Lower lobe of right lung (tissue), 2 donors: ENCODE measurements at regions not wholly inside any gene's neighbourhood (a gene's known extent, or its start where the extent isn't known, plus 50 kb on each side); places are given as distances from the start of the nearest gene placed in this dataset.

Experiments used
- ATAC-seq, 2 donors: fragments of 200-7000 bp; cut with Tn5 transposase; one replicate each; pipeline ENCODE4 v1.9.1; 2020 to 2022; ENCODE audit warnings: mild to moderate bottlenecking in 2 of 2, moderate library complexity in 2 of 2
- DNase-seq: peaks from one replicate; pipeline ENCODE4 v3.0.0-alpha.2; 2020
- H3K27ac ChIP-seq: fragments of 200-600 bp; one replicate; pipeline ENCODE4 v1.8.0; 2022
- H3K27me3 ChIP-seq: fragments of 200-600 bp; one replicate; pipeline ENCODE4 v1.8.0; 2022; ENCODE audit warnings: low read depth
- H3K36me3 ChIP-seq: fragments of 200-600 bp; one replicate; pipeline ENCODE4 v1.8.0; 2022; ENCODE audit warnings: mild to moderate bottlenecking
- H3K4me1 ChIP-seq: fragments of 200-600 bp; one replicate; pipeline ENCODE4 v1.8.0; 2022
- H3K4me3 ChIP-seq: fragments of 200-600 bp; one replicate; pipeline ENCODE4 v1.8.0; 2022; ENCODE audit warnings: mild to moderate bottlenecking
- H3K9me3 ChIP-seq: fragments of 200-600 bp; one replicate; pipeline ENCODE4 v1.8.0; 2022
- CTCF ChIP-seq: fragments of 200-600 bp; IDR thresholded peaks from one replicate; pipeline ENCODE4 v1.8.0; 2022; ENCODE audit warnings: antibody characterized with exemption, mild to moderate bottlenecking
- intact Hi-C: fragments of 100-400 bp; cut with DNase I; formaldehyde crosslinking; loops from one replicate; pipeline ENCODE4 v1.11.0; 2022
- donor health status: DM: no; HTN: yes; CAD: no; lungs with severe emphysema.

GRCh38 chr3:127088511-127089351 lies 104.2 kb upstream of the PRR23E start:
- intact Hi-C loops, result no loop called here
- Histone ChIP-seq H3K4me1 (no peaks in the 10 kb centered on the region), H3K9me3 (no peaks in the 10 kb centered on the region), H3K27me3 (no peaks in the 10 kb centered on the region), H3K27ac (no peak overlapping the region), H3K36me3 (no peaks in the 10 kb centered on the region), H3K4me3 (no peak overlapping the region)
- no peak for ATAC-seq
- no peak for DNase-seq
- TF ChIP-seq CTCF, result no peak

- intact Hi-C loops, result no loop called here
- ATAC-seq, result no peak
These were observed 103.3 kb upstream of the PRR23E start for GRCh38 chr3:127089486-127090145.

GRCh38 chr3:127090218-127091160 lies 102.4 kb upstream of the PRR23E start:
- intact Hi-C loops, result no loop called here

More at GRCh38 chr3:127089486-127090145, 103.3 kb upstream of the PRR23E start:
- Histone ChIP-seq H3K9me3 (no peaks in the 10 kb centered on the region), H3K36me3 (no peaks in the 10 kb centered on the region), H3K27ac (no peak overlapping the region), H3K4me3 (no peak overlapping the region), H3K4me1 (no peaks in the 10 kb centered on the region), H3K27me3 (no peaks in the 10 kb centered on the region)
- TF ChIP-seq CTCF, result no peak
- DNase-seq, result no peak

GRCh38 chr3:127091376-127091775 lies 101.6 kb upstream of the PRR23E start:
- ATAC-seq (no peak), DNase-seq (no peak)
- H3K27ac ChIP-seq, result no peak overlapping the region
- H3K4me1 ChIP-seq, result no peaks in the 10 kb centered on the region
- intact Hi-C loops, result no loop called here
- no peaks in the 10 kb centered on the region for H3K27me3 ChIP-seq
- H3K4me3 ChIP-seq, result no peak overlapping the region
- TF ChIP-seq CTCF, result no peak
- no peaks in the 10 kb centered on the region for H3K9me3 ChIP-seq
- no peaks in the 10 kb centered on the region for H3K36me3 ChIP-seq

More at GRCh38 chr3:127090218-127091160, 102.4 kb upstream of the PRR23E start:
- Histone ChIP-seq H3K27me3 (no peaks in the 10 kb centered on the region), H3K36me3 (no peaks in the 10 kb centered on the region), H3K27ac (no peak overlapping the region), H3K4me3 (no peak overlapping the region), H3K9me3 (no peaks in the 10 kb centered on the region), H3K4me1 (no peaks in the 10 kb centered on the region)
- ATAC-seq (no peak), DNase-seq (no peak)
- TF ChIP-seq CTCF, result no peak

- Histone ChIP-seq H3K9me3 (no peaks in the 10 kb centered on the region), H3K4me1 (no peaks in the 10 kb centered on the region), H3K36me3 (no peaks in the 10 kb centered on the region), H3K4me3 (no peak overlapping the region), H3K27ac (no peak overlapping the region), H3K27me3 (no peaks in the 10 kb centered on the region)
- no peak for TF ChIP-seq CTCF
- intact Hi-C loops, result no loop called here
- ATAC-seq (no peak), DNase-seq (no peak)
These were observed 100.6 kb upstream of the PRR23E start for GRCh38 chr3:127092368-127092767.
